GM20000 (cell line): ENCODE measurements at regions not wholly inside any gene's neighbourhood (a gene's known extent, or its start where the extent isn't known, plus 50 kb on each side); places are given as distances from the start of the nearest gene placed in this dataset.

Source experiments
- DNase-seq: peaks from one replicate; pipeline ENCODE4 v3.0.0; 2012; ENCODE audit warnings: low spot score
- CTCF ChIP-seq: IDR thresholded peaks from 2 replicates; pipeline ENCODE4 v1.5.1; 2012; ENCODE audit warnings: mild to moderate bottlenecking, control low read depth; ENCODE audit errors: extremely low read depth, missing control alignments

GRCh38 chr6:140960566-140960965 lies 1172.2 kb upstream of the GJE1 start:
- no peak for TF ChIP-seq CTCF

GRCh38 chr6:140957386-140957785 lies 1175.3 kb upstream of the GJE1 start:
- DNase-seq = no peak
- no peak for TF ChIP-seq CTCF

More at GRCh38 chr6:140960566-140960965, 1172.2 kb upstream of the GJE1 start:
- no peak for DNase-seq

DNA sequence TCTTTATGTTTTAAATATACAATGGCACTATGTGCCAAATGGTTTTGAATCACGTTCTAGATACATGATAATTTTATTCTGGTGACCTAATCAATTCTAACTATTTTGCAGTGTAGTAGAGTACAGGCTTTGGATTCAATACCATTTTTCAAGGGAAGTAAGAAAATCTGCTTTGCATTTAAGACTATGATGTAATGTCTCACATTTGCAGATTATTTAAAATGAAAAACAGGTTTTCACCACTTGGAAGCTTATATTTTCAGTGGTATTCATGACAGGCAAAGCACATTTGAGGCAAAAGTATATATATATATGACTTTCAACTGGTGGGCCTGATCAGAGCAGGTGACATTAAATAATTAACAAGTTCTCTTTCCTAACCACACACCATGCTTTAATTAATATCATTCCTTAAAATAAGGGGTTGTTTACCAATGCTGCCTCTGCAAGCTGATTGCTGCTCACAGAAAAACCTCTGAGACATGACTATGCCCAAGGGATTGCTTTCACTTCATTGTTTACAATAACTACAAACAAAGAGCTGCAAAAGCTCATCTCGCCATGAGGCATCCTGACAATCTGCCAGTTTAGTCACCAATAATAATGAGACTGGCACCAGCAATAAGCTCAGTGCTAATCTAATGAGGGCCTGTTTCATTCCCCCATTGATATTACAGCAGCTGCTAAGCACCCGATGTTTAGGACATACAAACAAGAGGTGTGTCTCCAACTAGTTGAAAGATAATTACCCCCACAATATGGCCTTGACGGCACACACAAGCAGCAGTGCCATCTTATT lies 1176.0 kb upstream of the GJE1 start:
- no peak for DNase-seq

GRCh38 chr6:140940251-140940925 lies 1192.3 kb upstream of the GJE1 start:
- no peak for TF ChIP-seq CTCF
- DNase-seq = no peak

More for the DNA sequence above, 1176.0 kb upstream of the GJE1 start:
- TF ChIP-seq CTCF = no peak

DNA sequence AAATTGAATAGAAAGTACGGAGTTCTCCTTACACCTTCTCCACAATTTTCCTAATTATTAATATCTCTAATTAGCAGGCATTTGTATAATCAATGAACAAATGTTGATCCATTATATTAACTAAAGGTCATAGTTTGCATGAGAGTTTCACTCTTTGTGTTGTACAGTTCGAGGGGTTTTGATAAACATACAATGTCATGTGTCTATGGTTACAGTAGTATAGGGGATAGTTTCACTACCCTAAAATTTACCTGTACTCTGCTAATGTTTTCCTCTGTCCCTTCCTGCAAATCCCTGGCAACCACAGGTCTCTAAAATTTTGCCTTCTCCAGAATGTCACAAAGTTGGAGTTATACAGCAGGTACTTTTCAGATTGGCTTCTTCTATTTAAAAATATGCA lies 1199.8 kb upstream of the GJE1 start:
- TF ChIP-seq CTCF = no peak

DNA sequence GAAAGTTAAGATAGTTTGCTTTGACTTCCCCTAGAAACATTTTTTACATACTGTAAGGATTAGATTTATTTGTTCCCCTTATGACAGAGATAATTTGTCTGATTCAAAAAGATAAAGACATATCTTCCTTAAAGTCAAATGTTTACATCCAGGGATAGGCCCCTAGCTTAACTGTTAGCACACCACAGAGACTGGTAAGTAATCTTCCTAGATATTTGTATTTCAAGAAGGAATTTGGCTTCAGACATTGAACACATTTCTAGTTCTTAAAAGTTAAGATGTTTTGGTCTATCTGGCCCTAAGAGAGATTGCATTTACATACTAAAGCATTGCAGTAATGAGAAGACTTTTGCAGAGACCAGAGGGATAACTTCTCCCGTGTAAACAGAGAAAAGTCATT lies 1201.1 kb upstream of the GJE1 start:
- no peak for TF ChIP-seq CTCF
- no peak for DNase-seq

More for the DNA sequence above, 1199.8 kb upstream of the GJE1 start:
- no peak for DNase-seq

DNA sequence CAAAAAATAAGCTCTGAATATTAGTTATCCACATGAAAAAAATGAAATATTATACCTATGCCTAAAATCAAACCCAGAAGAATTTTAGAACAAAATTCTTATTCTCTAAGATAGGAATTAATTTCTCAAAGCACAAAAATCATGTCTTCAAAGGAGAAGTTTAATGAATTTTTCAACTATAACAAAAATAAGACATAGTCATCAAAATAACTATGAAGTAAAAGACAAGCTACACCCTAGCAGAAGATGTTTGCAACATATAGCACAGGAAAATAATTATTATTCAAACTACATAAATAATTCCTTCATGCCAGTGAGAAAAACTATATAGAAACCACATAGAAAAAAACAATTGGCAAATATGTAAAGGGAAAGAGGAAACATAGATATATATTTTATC lies 1203.6 kb upstream of the GJE1 start:
- DNase-seq = no peak
- no peak for TF ChIP-seq CTCF
